Neural cell (in vitro differentiated cells): ENCODE measurements at regions not wholly inside any gene's neighbourhood (a gene's known extent, or its start where the extent isn't known, plus 50 kb on each side); places are given as distances from the start of the nearest gene placed in this dataset.
"Not testable (repeated sequence)": the region's sequence is repeated elsewhere in the genome, so short reads cannot be mapped to it uniquely, and the experiment has no call there.

Source experiments
- H2AFZ ChIP-seq: fragments of 200-600, 300-800 bp; sonication (generic), shearing (Covaris generic); 2 replicates; pipeline ENCODE4 v1.6.0; 2014; ENCODE audit warnings: low read depth, mild to moderate bottlenecking, antibody characterized with exemption, low read length, moderate library complexity
- H3F3A ChIP-seq: fragments of 200-600 bp; shearing (Covaris generic); 2 replicates; pipeline ENCODE4 v1.6.1; 2016; ENCODE audit warnings: mild to moderate bottlenecking, moderate library complexity, mixed read lengths, antibody characterized with exemption, low read length; ENCODE audit not compliant: insufficient read depth, poor library complexity, severe bottlenecking
- H3K27ac ChIP-seq: fragments of 200-600, 300-800 bp; sonication (generic), shearing (Covaris generic); 2 replicates; pipeline ENCODE4 v1.5.1; 2014; ENCODE audit warnings: mild to moderate bottlenecking, low read length, moderate library complexity
- H3K27me3 ChIP-seq: fragments of 300-800, 200-600 bp; sonication (generic), shearing (Covaris generic); 2 replicates; pipeline ENCODE4 v1.6.0; 2014; ENCODE audit warnings: mild to moderate bottlenecking, low read depth, low read length, moderate library complexity; ENCODE audit not compliant: insufficient read depth
- H3K36me3 ChIP-seq: fragments of 300-800, 200-600 bp; sonication (generic), shearing (Covaris generic); 2 replicates; pipeline ENCODE4 v1.5.1; 2014; ENCODE audit warnings: mild to moderate bottlenecking, antibody characterized with exemption, low read length, moderate library complexity; ENCODE audit not compliant: insufficient read depth
- H3K4me2 ChIP-seq: fragments of 300-800, 200-600 bp; sonication (generic), shearing (Covaris generic); 2 replicates; pipeline ENCODE4 v1.6.0; 2014; ENCODE audit warnings: mild to moderate bottlenecking, low read length
- H3K4me3 ChIP-seq: fragments of 300-800, 200-600 bp; sonication (generic), shearing (Covaris generic); 2 replicates; pipeline ENCODE4 v1.5.1; 2014; ENCODE audit warnings: mild to moderate bottlenecking, low read length, moderate library complexity
- H3K79me2 ChIP-seq: fragments of 200-600 bp; shearing (Covaris generic); replicated peaks from 2 replicates; pipeline ENCODE4 v1.6.0; 2014; ENCODE audit warnings: mild to moderate bottlenecking, low read length, moderate library complexity; ENCODE audit not compliant: insufficient read depth
- H3K9ac ChIP-seq: fragments of 300-800, 200-600 bp; sonication (generic), shearing (Covaris generic); 2 replicates; pipeline ENCODE4 v1.6.1; 2016; ENCODE audit warnings: mild to moderate bottlenecking, low read length, mixed read lengths
- H3K9me2 ChIP-seq: fragments of 200-600 bp; shearing (Covaris generic); 2 replicates; pipeline ENCODE4 v1.6.1; 2016; ENCODE audit warnings: mild to moderate bottlenecking, low read length, mixed read lengths; ENCODE audit not compliant: insufficient read depth
- H3K9me3 ChIP-seq: fragments of 200-600, 300-800 bp; sonication (generic), shearing (Covaris generic); 2 replicates; pipeline ENCODE4 v1.6.1; 2016; ENCODE audit warnings: mild to moderate bottlenecking, mixed run types, low read length, moderate library complexity, mixed read lengths
- H4K20me1 ChIP-seq: fragments of 200-600 bp; shearing (Covaris generic); 2 replicates; pipeline ENCODE4 v1.6.1; 2016; ENCODE audit warnings: mild to moderate bottlenecking, mixed run types; ENCODE audit not compliant: insufficient read depth
- CTCF ChIP-seq: fragments of 450-650 bp; IDR thresholded peaks from 2 replicates; pipeline ENCODE4 v1.5.1; 2014; ENCODE audit warnings: antibody characterized with exemption, mild to moderate bottlenecking, moderate library complexity; ENCODE audit not compliant: poor library complexity, severe bottlenecking
- EP300 ChIP-seq: fragments of 450-650 bp; conservative IDR thresholded peaks from 2 replicates; pipeline ENCODE4 v1.6.1; 2014; ENCODE audit warnings: antibody characterized with exemption, mild to moderate bottlenecking, moderate library complexity; ENCODE audit not compliant: poor library complexity, severe bottlenecking
- EZH2 ChIP-seq: fragments of 200-600, 300-800 bp; shearing (Covaris generic), sonication (generic); IDR thresholded peaks from 2 replicates; pipeline ENCODE4 v1.6.1; 2014; ENCODE audit warnings: antibody characterized with exemption, low read length, borderline replicate concordance, mild to moderate bottlenecking; ENCODE audit not compliant: insufficient read depth, poor library complexity, severe bottlenecking
- MXI1 ChIP-seq: fragments of 450-650 bp; conservative IDR thresholded peaks from 2 replicates; pipeline ENCODE4 v1.6.1; 2014; ENCODE audit warnings: antibody characterized with exemption, mild to moderate bottlenecking; ENCODE audit not compliant: poor library complexity, severe bottlenecking
- POLR2AphosphoS5 ChIP-seq: IDR thresholded peaks from 2 replicates; pipeline ENCODE4 v1.6.1; 2012
- RAD21 ChIP-seq: fragments of 450-650 bp; conservative IDR thresholded peaks from 2 replicates; pipeline ENCODE4 v1.6.1; 2014; ENCODE audit warnings: antibody characterized with exemption, mild to moderate bottlenecking, moderate library complexity
- REST ChIP-seq: IDR thresholded peaks from 2 replicates; pipeline ENCODE4 v1.6.1; 2012; ENCODE audit warnings: borderline replicate concordance
- SMC3 ChIP-seq: fragments of 450-650 bp; conservative IDR thresholded peaks from 2 replicates; pipeline ENCODE4 v1.6.1; 2014; ENCODE audit warnings: antibody characterized with exemption, mild to moderate bottlenecking, moderate library complexity; ENCODE audit not compliant: poor library complexity
- TAF1 ChIP-seq: IDR thresholded peaks from 2 replicates; pipeline ENCODE4 v1.6.1; 2012; ENCODE audit warnings: low read depth

- H3K9me3 ChIP-seq, result no peaks in the 10 kb centered on the region
- TF ChIP-seq EP300 (no peak), POLR2AphosphoS5 (no peak), MXI1 (no peak), SMC3 (no peak), REST (no peak), CTCF (no peak), TAF1 (no peak), EZH2 (no peak), RAD21 (no peak)
- no peaks in the 10 kb centered on the region for H3F3A ChIP-seq
- H3K4me3 ChIP-seq, result no peak overlapping the region
- H2AFZ ChIP-seq, result no peak overlapping the region
- H3K27ac ChIP-seq, result no peak overlapping the region
- H3K9ac ChIP-seq, result no peak overlapping the region
- H3K36me3 ChIP-seq, result no peaks in the 10 kb centered on the region
- no peaks in the 10 kb centered on the region for H3K27me3 ChIP-seq
- no peaks in the 10 kb centered on the region for H3K9me2 ChIP-seq
- H4K20me1 ChIP-seq, result no peaks in the 10 kb centered on the region
- no peaks in the 10 kb centered on the region for H3K79me2 ChIP-seq
- H3K4me2 ChIP-seq, result no peak overlapping the region
Observed at GRCh38 chr4:169921237-169921636, 105.0 kb downstream of the MFAP3L start.

GRCh38 chr4:169919194-169920124, 106.7 kb downstream of the MFAP3L start:
- not testable (repeated sequence) for H3K4me2 ChIP-seq, H3K27me3 ChIP-seq, H3K79me2 ChIP-seq, H3K4me3 ChIP-seq, H3K9ac ChIP-seq, H3F3A ChIP-seq, H2AFZ ChIP-seq, H3K9me2 ChIP-seq, H3K36me3 ChIP-seq, H3K9me3 ChIP-seq, H4K20me1 ChIP-seq, H3K27ac ChIP-seq
